ENCODE measurements at regions not wholly inside any gene's neighbourhood (a gene's known extent, or its start where the extent isn't known, plus 50 kb on each side); places are given as distances from the start of the nearest gene placed in this dataset.

DNA sequence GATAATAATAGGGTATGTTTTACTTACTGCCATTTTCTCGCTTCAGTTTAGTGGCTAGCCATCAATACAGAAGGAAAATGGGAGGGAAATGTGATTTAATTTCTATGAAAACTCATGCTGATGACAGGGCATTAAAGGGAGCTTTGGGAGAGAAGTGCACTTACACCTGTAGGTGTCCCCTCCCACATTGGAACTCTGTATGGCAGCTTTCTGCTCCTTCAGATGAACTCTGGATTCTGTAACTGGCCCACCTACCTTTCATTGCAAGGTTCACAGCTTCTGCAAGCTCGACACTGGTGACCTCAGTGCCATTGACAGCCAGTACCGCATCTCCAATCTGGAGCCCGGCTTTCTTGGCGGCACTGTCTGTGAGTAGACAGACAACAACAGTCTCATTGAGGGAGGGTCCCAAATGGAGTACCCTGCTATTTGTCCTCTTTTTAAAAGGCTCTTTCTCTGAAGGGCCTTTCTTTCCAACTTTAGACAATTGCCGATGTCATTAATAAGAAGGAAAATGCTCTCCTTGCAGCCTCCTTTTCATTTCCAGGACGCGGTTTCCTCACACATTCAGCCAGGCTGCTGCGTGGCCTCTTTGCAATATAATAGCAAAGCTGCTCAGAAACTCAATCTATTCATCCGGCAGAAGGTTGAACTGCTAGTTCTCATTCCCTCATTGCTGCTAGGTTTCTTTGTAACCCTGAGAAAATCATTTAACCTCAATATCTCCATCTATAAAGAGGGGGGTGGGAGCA is 63.6 kb downstream of the NUDT12 start:
- Mint-ChIP-seq H3K4me3 (ENCODE audit: unreplicated experiment) (no peak overlapping the region), H3K9me3 (ENCODE audit: unreplicated experiment) (no peaks in the 10 kb centered on the region), H3K27me3 (ENCODE audit: insufficient read depth, unreplicated experiment) (no peaks in the 10 kb centered on the region), H3K36me3 (ENCODE audit: insufficient read depth, unreplicated experiment) (no peaks in the 10 kb centered on the region), H3K27ac (ENCODE audit: low read depth, unreplicated experiment) (no peak overlapping the region), H3K4me1 (ENCODE audit: insufficient read depth, unreplicated experiment) (peaks cover 5% of the 10 kb centered on the region)
- TF ChIP-seq, protein P1, sequence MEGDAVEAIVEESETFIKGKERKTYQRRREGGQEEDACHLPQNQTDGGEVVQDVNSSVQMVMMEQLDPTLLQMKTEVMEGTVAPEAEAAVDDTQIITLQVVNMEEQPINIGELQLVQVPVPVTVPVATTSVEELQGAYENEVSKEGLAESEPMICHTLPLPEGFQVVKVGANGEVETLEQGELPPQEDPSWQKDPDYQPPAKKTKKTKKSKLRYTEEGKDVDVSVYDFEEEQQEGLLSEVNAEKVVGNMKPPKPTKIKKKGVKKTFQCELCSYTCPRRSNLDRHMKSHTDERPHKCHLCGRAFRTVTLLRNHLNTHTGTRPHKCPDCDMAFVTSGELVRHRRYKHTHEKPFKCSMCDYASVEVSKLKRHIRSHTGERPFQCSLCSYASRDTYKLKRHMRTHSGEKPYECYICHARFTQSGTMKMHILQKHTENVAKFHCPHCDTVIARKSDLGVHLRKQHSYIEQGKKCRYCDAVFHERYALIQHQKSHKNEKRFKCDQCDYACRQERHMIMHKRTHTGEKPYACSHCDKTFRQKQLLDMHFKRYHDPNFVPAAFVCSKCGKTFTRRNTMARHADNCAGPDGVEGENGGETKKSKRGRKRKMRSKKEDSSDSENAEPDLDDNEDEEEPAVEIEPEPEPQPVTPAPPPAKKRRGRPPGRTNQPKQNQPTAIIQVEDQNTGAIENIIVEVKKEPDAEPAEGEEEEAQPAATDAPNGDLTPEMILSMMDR (IDR thresholded peaks at IDR 0.05; ENCODE audit: unreplicated experiment) = no peak
- no TSS peak for BruUV-seq (replicated peaks)
- POLR2A ChIA-PET = interaction anchor here (0.7 kb wide), 2 partner anchors 42 to 235 kb away, joined by 3 to 4 read pairs; no protein-coding TSS in a partner anchor
- intact Hi-C loops (cut with micrococcal nuclease) = no loop called here
- CTCF ChIA-PET = interaction anchor here (0.6 kb wide), 1 partner anchor 303 kb away, joined by 3 read pairs; no protein-coding TSS in a partner anchor
- DNase-seq (ENCODE audit: unreplicated experiment) = no peak

DNA sequence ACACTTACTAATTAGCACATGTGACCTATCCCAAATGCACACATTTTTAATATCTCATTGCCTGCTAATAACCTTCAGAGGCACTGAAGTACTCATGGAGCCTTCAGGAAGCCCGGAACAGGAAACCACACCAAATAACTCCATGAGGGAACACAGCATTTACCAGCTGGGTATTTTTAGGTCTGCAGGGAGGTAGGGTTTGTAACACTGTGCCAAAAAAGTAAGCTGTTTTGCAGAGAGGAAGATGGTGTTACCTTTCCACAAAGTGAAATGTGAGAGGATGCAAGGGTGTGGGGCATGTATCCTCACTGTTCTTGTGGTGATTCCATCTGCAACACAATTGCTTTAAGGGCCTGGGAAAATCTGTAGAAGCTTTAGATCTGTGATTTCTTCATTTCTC is 64.4 kb downstream of the NUDT12 start:
- DNase-seq (ENCODE audit: unreplicated experiment) = no peak
- H3K27me3 Mint-ChIP-seq (ENCODE audit: insufficient read depth, unreplicated experiment) = no peaks in the 10 kb centered on the region
- no peak overlapping the region for H3K4me3 Mint-ChIP-seq (ENCODE audit: unreplicated experiment)
- no TSS peak for BruUV-seq (replicated peaks)
- ChIA-PET CTCF (no interaction called here), POLR2A (interaction anchor here (0.7 kb wide), 3 partner anchors 42 to 379 kb away, joined by 3 to 4 read pairs (median 3); no protein-coding TSS in a partner anchor)
- no peaks in the 10 kb centered on the region for H3K9me3 Mint-ChIP-seq (ENCODE audit: unreplicated experiment)
- intact Hi-C loops (cut with micrococcal nuclease) = no loop called here
- H3K27ac Mint-ChIP-seq (ENCODE audit: low read depth, unreplicated experiment) = no peak overlapping the region
- H3K36me3 Mint-ChIP-seq (ENCODE audit: insufficient read depth, unreplicated experiment) = no peaks in the 10 kb centered on the region
- H3K4me1 Mint-ChIP-seq (ENCODE audit: insufficient read depth, unreplicated experiment) = peaks cover 5% of the 10 kb centered on the region
- TF ChIP-seq, protein P1 (IDR thresholded peaks at IDR 0.05; ENCODE audit: unreplicated experiment) = no peak

DNA sequence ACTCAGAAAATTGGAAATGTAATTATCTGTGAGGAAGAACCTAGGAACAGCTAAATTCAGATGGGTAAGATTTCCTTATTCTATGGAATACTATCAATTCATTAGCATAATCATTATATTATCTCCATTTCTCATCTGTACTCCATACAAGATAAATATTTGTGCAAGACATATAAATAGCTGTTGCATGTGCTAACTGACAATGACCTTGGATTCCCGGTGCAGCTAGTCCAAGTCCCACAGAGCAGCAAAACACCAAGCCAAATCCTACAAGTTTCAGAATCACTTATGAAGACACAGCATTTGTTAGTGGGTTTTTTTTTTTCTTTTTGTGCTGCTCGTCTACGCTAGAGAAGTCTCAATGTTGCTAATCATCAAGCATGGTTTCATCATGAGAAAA is 64.8 kb downstream of the NUDT12 start:
- Mint-ChIP-seq H3K27me3 (ENCODE audit: insufficient read depth, unreplicated experiment) (no peaks in the 10 kb centered on the region), H3K27ac (ENCODE audit: low read depth, unreplicated experiment) (no peak overlapping the region), H3K4me1 (ENCODE audit: insufficient read depth, unreplicated experiment) (peaks cover 5% of the 10 kb centered on the region), H3K9me3 (ENCODE audit: unreplicated experiment) (no peaks in the 10 kb centered on the region), H3K36me3 (ENCODE audit: insufficient read depth, unreplicated experiment) (no peaks in the 10 kb centered on the region), H3K4me3 (ENCODE audit: unreplicated experiment) (no peak overlapping the region)
- no TSS peak for BruUV-seq (replicated peaks)
- ChIA-PET POLR2A (interaction anchor here (0.7 kb wide), 2 partner anchors 234 to 378 kb away, joined by 3 read pairs; no protein-coding TSS in a partner anchor), CTCF (no interaction called here)
- TF ChIP-seq, protein P1 (IDR thresholded peaks at IDR 0.05; ENCODE audit: unreplicated experiment) = no peak
- DNase-seq (ENCODE audit: unreplicated experiment) = no peak
- intact Hi-C loops (cut with micrococcal nuclease) = no loop called here

DNA sequence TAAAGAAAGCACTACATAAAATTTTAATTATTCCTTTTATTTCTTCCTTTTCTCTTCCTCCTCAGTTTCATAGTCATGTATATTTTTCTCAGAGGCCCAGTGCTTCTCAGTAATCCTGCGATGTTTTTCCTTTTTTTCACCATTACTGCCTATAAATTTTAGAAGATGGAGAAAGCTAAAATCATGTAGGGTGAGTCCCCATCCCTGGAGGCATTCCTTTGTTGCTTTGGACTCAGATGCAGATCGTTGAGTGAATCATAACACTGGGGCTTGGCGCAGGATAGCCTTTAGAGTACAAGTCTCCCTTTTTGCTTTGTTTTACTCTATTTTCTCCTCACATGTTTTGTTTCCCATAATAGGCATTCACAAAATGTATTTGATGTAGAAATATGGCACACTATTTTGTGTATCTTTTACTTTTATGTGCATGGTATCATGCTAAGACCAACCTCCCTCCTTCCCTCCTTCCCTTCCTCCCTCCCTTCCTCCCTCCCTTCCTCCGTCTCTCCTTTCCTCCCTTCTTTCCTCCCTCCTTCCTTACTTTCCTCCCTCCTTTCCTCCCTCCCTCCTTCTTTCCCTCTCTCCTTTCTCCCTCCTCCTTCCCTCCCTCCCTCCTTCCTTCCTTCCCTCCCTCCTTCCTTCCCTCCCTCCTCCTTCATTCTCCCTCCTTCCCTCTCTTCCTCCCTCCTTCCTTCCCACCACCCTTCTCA is 72.4 kb downstream of the NUDT12 start:
- DNase-seq (ENCODE audit: unreplicated experiment) = no peak
- no TSS peak for BruUV-seq (replicated peaks)
- TF ChIP-seq, protein P1 (IDR thresholded peaks at IDR 0.05; ENCODE audit: unreplicated experiment) = no peak
- H3K27ac Mint-ChIP-seq (ENCODE audit: low read depth, unreplicated experiment) = no peak overlapping the region
- ChIA-PET POLR2A (no interaction called here), CTCF (interaction anchor here (0.6 to 1.4 kb wide), 3 partner anchors 14 to 509 kb away, joined by 3 to 5 read pairs (median 3); no protein-coding TSS in a partner anchor)
- no peaks in the 10 kb centered on the region for H3K36me3 Mint-ChIP-seq (ENCODE audit: insufficient read depth, unreplicated experiment)
- H3K4me3 Mint-ChIP-seq (ENCODE audit: unreplicated experiment) = no peak overlapping the region
- no peaks in the 10 kb centered on the region for H3K9me3 Mint-ChIP-seq (ENCODE audit: unreplicated experiment)
- no peaks in the 10 kb centered on the region for H3K27me3 Mint-ChIP-seq (ENCODE audit: insufficient read depth, unreplicated experiment)
- no peaks in the 10 kb centered on the region for H3K4me1 Mint-ChIP-seq (ENCODE audit: insufficient read depth, unreplicated experiment)
- intact Hi-C loops (cut with micrococcal nuclease) = no loop called here
